ENCODE measurements at regions not wholly inside any gene's neighbourhood (a gene's known extent, or its start where the extent isn't known, plus 50 kb on each side); places are given as distances from the start of the nearest gene placed in this dataset.

DNA sequence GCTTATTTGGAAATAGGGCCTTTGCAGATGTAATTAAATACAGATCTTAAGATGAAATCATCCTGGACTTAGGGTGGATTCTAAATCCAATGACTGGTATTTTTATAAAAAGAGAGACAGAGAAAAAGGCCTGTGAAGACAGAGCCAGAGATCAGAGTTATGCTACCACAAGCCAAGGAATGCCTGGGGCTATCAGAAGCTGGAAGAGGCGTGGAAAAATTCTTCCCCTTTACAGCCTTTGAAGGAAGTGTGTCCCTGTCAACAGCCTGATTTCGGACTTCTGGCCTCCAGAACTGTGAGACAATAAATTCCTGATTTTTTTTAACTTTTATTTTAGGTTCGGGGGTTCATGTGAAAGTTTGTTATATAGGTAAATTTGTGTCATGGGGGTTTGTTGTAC, 154.1 kb upstream of the CADPS start:
- TF ChIP-seq, protein P1, sequence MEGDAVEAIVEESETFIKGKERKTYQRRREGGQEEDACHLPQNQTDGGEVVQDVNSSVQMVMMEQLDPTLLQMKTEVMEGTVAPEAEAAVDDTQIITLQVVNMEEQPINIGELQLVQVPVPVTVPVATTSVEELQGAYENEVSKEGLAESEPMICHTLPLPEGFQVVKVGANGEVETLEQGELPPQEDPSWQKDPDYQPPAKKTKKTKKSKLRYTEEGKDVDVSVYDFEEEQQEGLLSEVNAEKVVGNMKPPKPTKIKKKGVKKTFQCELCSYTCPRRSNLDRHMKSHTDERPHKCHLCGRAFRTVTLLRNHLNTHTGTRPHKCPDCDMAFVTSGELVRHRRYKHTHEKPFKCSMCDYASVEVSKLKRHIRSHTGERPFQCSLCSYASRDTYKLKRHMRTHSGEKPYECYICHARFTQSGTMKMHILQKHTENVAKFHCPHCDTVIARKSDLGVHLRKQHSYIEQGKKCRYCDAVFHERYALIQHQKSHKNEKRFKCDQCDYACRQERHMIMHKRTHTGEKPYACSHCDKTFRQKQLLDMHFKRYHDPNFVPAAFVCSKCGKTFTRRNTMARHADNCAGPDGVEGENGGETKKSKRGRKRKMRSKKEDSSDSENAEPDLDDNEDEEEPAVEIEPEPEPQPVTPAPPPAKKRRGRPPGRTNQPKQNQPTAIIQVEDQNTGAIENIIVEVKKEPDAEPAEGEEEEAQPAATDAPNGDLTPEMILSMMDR (IDR thresholded peaks at IDR 0.05; ENCODE audit: poor library complexity, severe bottlenecking) = no peak
- TF ChIP-seq EP300 (conservative IDR thresholded peaks at IDR 0.05; ENCODE audit: poor library complexity, severe bottlenecking) = no peak
- TF ChIP-seq, protein P2, sequence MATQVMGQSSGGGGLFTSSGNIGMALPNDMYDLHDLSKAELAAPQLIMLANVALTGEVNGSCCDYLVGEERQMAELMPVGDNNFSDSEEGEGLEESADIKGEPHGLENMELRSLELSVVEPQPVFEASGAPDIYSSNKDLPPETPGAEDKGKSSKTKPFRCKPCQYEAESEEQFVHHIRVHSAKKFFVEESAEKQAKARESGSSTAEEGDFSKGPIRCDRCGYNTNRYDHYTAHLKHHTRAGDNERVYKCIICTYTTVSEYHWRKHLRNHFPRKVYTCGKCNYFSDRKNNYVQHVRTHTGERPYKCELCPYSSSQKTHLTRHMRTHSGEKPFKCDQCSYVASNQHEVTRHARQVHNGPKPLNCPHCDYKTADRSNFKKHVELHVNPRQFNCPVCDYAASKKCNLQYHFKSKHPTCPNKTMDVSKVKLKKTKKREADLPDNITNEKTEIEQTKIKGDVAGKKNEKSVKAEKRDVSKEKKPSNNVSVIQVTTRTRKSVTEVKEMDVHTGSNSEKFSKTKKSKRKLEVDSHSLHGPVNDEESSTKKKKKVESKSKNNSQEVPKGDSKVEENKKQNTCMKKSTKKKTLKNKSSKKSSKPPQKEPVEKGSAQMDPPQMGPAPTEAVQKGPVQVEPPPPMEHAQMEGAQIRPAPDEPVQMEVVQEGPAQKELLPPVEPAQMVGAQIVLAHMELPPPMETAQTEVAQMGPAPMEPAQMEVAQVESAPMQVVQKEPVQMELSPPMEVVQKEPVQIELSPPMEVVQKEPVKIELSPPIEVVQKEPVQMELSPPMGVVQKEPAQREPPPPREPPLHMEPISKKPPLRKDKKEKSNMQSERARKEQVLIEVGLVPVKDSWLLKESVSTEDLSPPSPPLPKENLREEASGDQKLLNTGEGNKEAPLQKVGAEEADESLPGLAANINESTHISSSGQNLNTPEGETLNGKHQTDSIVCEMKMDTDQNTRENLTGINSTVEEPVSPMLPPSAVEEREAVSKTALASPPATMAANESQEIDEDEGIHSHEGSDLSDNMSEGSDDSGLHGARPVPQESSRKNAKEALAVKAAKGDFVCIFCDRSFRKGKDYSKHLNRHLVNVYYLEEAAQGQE (IDR thresholded peaks at IDR 0.05; ENCODE audit: borderline replicate concordance) = no peak
- no peak for TF ChIP-seq EZH2 (IDR thresholded peaks at IDR 0.05; ENCODE audit: borderline replicate concordance, insufficient read depth, low read length, poor library complexity, severe bottlenecking)
- no peak for TF ChIP-seq POLR2AphosphoS5 (IDR thresholded peaks at IDR 0.05)
- TF ChIP-seq TAF1 (IDR thresholded peaks at IDR 0.05; ENCODE audit: low read depth) = no peak
- no peak for TF ChIP-seq RAD21 (conservative IDR thresholded peaks at IDR 0.05)

Measured in neural cell (in vitro differentiated cells).